IMR-90 (cell line): ENCODE measurements at regions not wholly inside any gene's neighbourhood (a gene's known extent, or its start where the extent isn't known, plus 50 kb on each side); places are given as distances from the start of the nearest gene placed in this dataset.

Source experiments
- ATAC-seq: fragments of 200-7000 bp; cut with Tn5 transposase; 2 replicates; pipeline ENCODE4 v1.9.1; 2020; ENCODE audit warnings: low read depth, mild to moderate bottlenecking, moderate library complexity
- BruUV-seq: library from RNA; stranded (reverse); fragments of 400-500 nt; replicated peaks from 2 replicates; lab custom pipeline; 2021; lab: Mats Ljungman, UMichigan
- CTCF ChIA-PET: fragments of 300-600 bp; formaldehyde crosslinking; extraction: SDS; loops from one replicate; lab custom pipeline; 2021; ENCODE audit warnings: antibody characterized with exemption; lab: Yijun Ruan, JAX
- POLR2A ChIA-PET: fragments of 300-600 bp; sonication (Branson Sonifier 250); formaldehyde crosslinking; loops from one replicate; lab custom pipeline; 2022; ENCODE audit warnings: antibody characterized with exemption; ENCODE audit not compliant: unreplicated experiment; lab: Charles Lee
- DNase-seq: peaks from one replicate; pipeline ENCODE4 v3.0.0; 2013
- H2AFZ ChIP-seq: replicated peaks from 2 replicates; pipeline ENCODE3; 2013; ENCODE audit warnings: low read length, mild to moderate bottlenecking; ENCODE audit not compliant: poor library complexity
- H2AK5ac ChIP-seq: 2 replicates; pipeline ENCODE4 v1.6.1; 2013; ENCODE audit warnings: low read depth, low read length, inconsistent platforms
- H2AK9ac ChIP-seq: replicated peaks from 2 replicates; pipeline ENCODE3; 2013; ENCODE audit warnings: mild to moderate bottlenecking, low read depth, low read length, moderate library complexity; ENCODE audit not compliant: poor library complexity
- H2BK120ac ChIP-seq: 2 replicates; pipeline ENCODE4 v1.6.1; 2013; ENCODE audit warnings: low read depth, low read length, inconsistent platforms
- H2BK15ac ChIP-seq: 3 replicates; pipeline ENCODE4 v1.6.1; 2013; ENCODE audit warnings: low read depth, low read length, inconsistent platforms
- H2BK20ac ChIP-seq: 2 replicates; pipeline ENCODE4 v1.6.1; 2013; ENCODE audit warnings: low read depth, mild to moderate bottlenecking, inconsistent platforms, low read length, moderate library complexity
- H2BK5ac ChIP-seq: 2 replicates; pipeline ENCODE4 v1.6.1; 2013; ENCODE audit warnings: mild to moderate bottlenecking, low read depth, low read length, inconsistent platforms; ENCODE audit not compliant: poor library complexity, severe bottlenecking
- H3K14ac ChIP-seq: replicated peaks from 2 replicates; pipeline ENCODE4 v1.6.1; 2013; ENCODE audit warnings: low read depth, low read length, inconsistent platforms
- H3K18ac ChIP-seq: 2 replicates; pipeline ENCODE4 v1.6.1; 2013; ENCODE audit warnings: low read depth, low read length, control low read depth
- H3K23ac ChIP-seq: 2 replicates; pipeline ENCODE4 v1.6.1; 2013; ENCODE audit warnings: low read depth, low read length, inconsistent platforms
- H3K27ac ChIP-seq: 2 replicates; pipeline ENCODE4 v1.5.1; 2013; ENCODE audit warnings: mild to moderate bottlenecking, control low read depth, low read length; ENCODE audit not compliant: insufficient read depth
- H3K27me3 ChIP-seq: 2 replicates; pipeline ENCODE4 v1.6.1; 2013; ENCODE audit warnings: low read length; ENCODE audit not compliant: control insufficient read depth, insufficient read depth
- H3K36me3 ChIP-seq: 2 replicates; pipeline ENCODE4 v1.6.1; 2013; ENCODE audit warnings: low read length, mixed read lengths; ENCODE audit not compliant: control insufficient read depth, insufficient read depth
- H3K4ac ChIP-seq: 2 replicates; pipeline ENCODE4 v1.6.1; 2013; ENCODE audit warnings: low read depth, low read length, inconsistent platforms
- H3K4me1 ChIP-seq: 2 replicates; pipeline ENCODE4 v1.6.1; 2013; ENCODE audit warnings: low read length, mixed read lengths; ENCODE audit not compliant: control insufficient read depth, insufficient read depth
- H3K4me2 ChIP-seq: 2 replicates; pipeline ENCODE4 v1.6.1; 2013; ENCODE audit warnings: low read depth, mild to moderate bottlenecking, control low read depth, low read length, moderate library complexity
- H3K4me3 ChIP-seq: 2 replicates; pipeline ENCODE4 v1.5.1; 2013; ENCODE audit warnings: low read depth, mild to moderate bottlenecking, control low read depth, low read length, moderate library complexity; ENCODE audit not compliant: insufficient read depth
- H3K56ac ChIP-seq: 2 replicates; pipeline ENCODE4 v1.6.1; 2013; ENCODE audit warnings: low read length, inconsistent platforms; ENCODE audit not compliant: insufficient read depth; ENCODE audit errors: extremely low read depth
- H3K79me1 ChIP-seq, 2 experiments: 2 replicates each; pipeline ENCODE4 v1.6.1; 2013; ENCODE audit warnings: low read length in 2 of 2, inconsistent platforms in 1 of 2, low read depth in 1 of 2
- H3K9ac ChIP-seq: 2 replicates; pipeline ENCODE4 v1.6.1; 2013; ENCODE audit warnings: low read depth, low read length, control low read depth
- H3K9me1 ChIP-seq: 2 replicates; pipeline ENCODE4 v1.6.1; 2013; ENCODE audit warnings: low read length, inconsistent platforms; ENCODE audit not compliant: insufficient read depth
- H3K9me3 ChIP-seq: 2 replicates; pipeline ENCODE4 v1.6.1; 2013; ENCODE audit warnings: low read length; ENCODE audit not compliant: control insufficient read depth, insufficient read depth
- H4K20me1 ChIP-seq: 2 replicates; pipeline ENCODE4 v1.6.1; 2013; ENCODE audit warnings: low read length, inconsistent platforms; ENCODE audit not compliant: insufficient read depth
- H4K5ac ChIP-seq: 2 replicates; pipeline ENCODE4 v1.6.1; 2013; ENCODE audit warnings: mild to moderate bottlenecking, low read depth, low read length, control low read depth
- H4K8ac ChIP-seq, 2 experiments: 2 replicates each; pipeline ENCODE4 v1.6.1; 2013; ENCODE audit warnings: low read depth in 2 of 2, low read length in 2 of 2, control low read depth in 1 of 2, inconsistent platforms in 1 of 2
- H4K91ac ChIP-seq: 2 replicates; pipeline ENCODE4 v1.6.1; 2013; ENCODE audit warnings: low read depth, low read length, inconsistent platforms; ENCODE audit not compliant: insufficient read depth
- BHLHE40 ChIP-seq: fragments of 150-350 bp; IDR thresholded peaks from 2 replicates; pipeline ENCODE4 v1.6.1; 2016; ENCODE audit warnings: mild to moderate bottlenecking, low read depth, low read length
- CHD1 ChIP-seq: IDR thresholded peaks from 2 replicates; pipeline ENCODE4 v1.6.1; 2012; ENCODE audit warnings: low read depth, low read length, improper control_type of control experiment
- MAFK ChIP-seq: IDR thresholded peaks from 2 replicates; pipeline ENCODE4 v1.6.1; 2012; ENCODE audit warnings: low read depth, low read length, improper control_type of control experiment
- MAZ ChIP-seq: IDR thresholded peaks from 2 replicates; pipeline ENCODE4 v1.6.1; 2012; ENCODE audit warnings: low read depth, mild to moderate bottlenecking, low read length, improper control_type of control experiment, moderate library complexity, borderline replicate concordance
- MXI1 ChIP-seq: IDR thresholded peaks from 2 replicates; pipeline ENCODE4 v1.6.1; 2012; ENCODE audit warnings: low read depth, mild to moderate bottlenecking, low read length, moderate library complexity, borderline replicate concordance
- NFE2L2 ChIP-seq: fragments of 150-350 bp; IDR thresholded peaks from 2 replicates; pipeline ENCODE4 v1.6.1; 2016; ENCODE audit warnings: low read depth, mild to moderate bottlenecking, low read length
- POLR2A ChIP-seq: IDR thresholded peaks from 2 replicates; pipeline ENCODE4 v1.6.1; 2012; ENCODE audit warnings: mild to moderate bottlenecking, low read depth, low read length
- RAD21 ChIP-seq: IDR thresholded peaks from 2 replicates; pipeline ENCODE4 v1.6.1; 2012; ENCODE audit warnings: low read length, improper control_type of control experiment
- RCOR1 ChIP-seq: IDR thresholded peaks from 2 replicates; pipeline ENCODE4 v1.6.1; 2012; ENCODE audit warnings: mild to moderate bottlenecking, low read length, improper control_type of control experiment; ENCODE audit not compliant: insufficient replicate concordance
- WGBS, 2 experiments: methylation state at CpG; one replicate each; pipeline versions ENCODE4 v1.1.5 to v1.1.7; 2013; ENCODE audit warnings: missing lambda C conversion rate in 2 of 2; ENCODE audit not compliant: insufficient read length in 1 of 2; ENCODE audit errors: extremely low coverage in 2 of 2; 5-methylcytosine and 5-hydroxymethylcytosine counted together
- dilution Hi-C: fragments of 300-500 bp; cut with HindIII; formaldehyde crosslinking; loops from one replicate; pipeline ENCODE4 v1.14.3; 2018; ENCODE audit warnings: low sequenced_read_pairs; ENCODE audit not compliant: unreplicated experiment
- in situ Hi-C: fragments of 300-500 bp; cut with MboI; formaldehyde crosslinking; loops from 3 replicates; pipeline ENCODE4 v1.14.3; 2019; ENCODE audit warnings: low sequenced_read_pairs, inconsistent platforms, mixed read lengths
- intact Hi-C: fragments of 100-400 bp; cut with micrococcal nuclease; formaldehyde crosslinking; loops from 2 replicates; pipeline ENCODE4 v1.10.0; 2022
- TF ChIP-seq, protein P1 (sequence below): fragments of 150-350 bp; IDR thresholded peaks from 2 replicates; pipeline ENCODE4 v1.6.1; 2016; ENCODE audit warnings: low read depth, mild to moderate bottlenecking, low read length, moderate library complexity, borderline replicate concordance

DNA sequence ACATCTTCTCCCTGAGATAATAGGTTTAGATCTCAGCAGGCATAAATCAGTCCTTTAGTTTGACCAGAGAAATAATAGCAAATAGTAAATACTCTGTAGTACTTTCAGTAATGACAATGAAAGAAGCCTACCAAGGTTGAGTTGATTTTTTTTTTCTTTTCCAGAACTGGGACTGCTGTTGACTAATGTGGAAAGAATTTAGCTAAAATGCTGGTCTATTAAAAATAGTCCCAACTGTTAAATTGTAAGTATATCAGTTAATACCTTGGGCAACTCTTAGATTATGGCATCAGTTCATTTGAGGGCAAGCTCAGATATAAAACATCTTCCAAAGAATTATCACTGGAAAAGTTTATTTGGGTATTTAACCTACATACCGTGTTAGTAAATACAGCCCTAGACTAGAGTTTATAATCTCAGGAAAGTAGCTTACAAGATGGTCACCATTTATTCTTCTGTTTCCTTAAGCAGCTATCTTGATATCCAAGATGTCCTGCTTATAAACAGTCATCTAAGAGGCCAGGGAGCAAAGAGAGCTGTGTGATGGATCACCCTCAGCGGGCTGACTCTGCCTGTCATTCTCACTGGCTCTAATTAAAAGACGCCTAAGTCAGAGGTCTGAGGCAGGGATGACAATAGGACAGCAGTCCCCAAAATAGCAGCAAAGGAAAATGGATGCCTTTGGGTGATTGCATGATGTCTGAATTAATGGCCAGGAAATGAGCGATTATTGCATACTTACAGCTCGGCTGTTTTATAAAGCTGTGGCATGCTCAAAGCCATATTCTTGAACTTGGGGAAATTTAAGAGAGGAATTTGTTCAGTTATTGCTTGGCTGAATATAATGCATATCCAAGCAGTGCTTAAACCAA is 121.3 kb downstream of the MTX2 start:
- Histone ChIP-seq H2BK20ac (no peak overlapping the region), H4K91ac (no peak overlapping the region), H4K5ac (no peak overlapping the region), H3K4ac (no peak overlapping the region), H2BK15ac (no peak overlapping the region), H4K8ac (no peak overlapping the region), H3K4me2 (peak overlapping the region; percentile 31; the same call in 1 of the 2 replicates), H3K14ac (no peak overlapping the region), H3K18ac (no peak overlapping the region), H2AFZ (peak overlapping the region; percentile 13), H2AK9ac (no peak overlapping the region), H3K56ac (no peak overlapping the region), H2AK5ac (no peak overlapping the region), H3K79me1 (no peaks in the 10 kb centered on the region), H3K9me1 (no peaks in the 10 kb centered on the region), H3K27me3 (peaks cover 4% of the 10 kb centered on the region), H4K20me1 (no peaks in the 10 kb centered on the region), H3K9me3 (no peaks in the 10 kb centered on the region), H3K9ac (no peak overlapping the region), H2BK120ac (no peak overlapping the region), H3K27ac (no peak overlapping the region), H3K23ac (no peak overlapping the region), H3K4me3 (no peak overlapping the region), H3K36me3 (no peaks in the 10 kb centered on the region), H3K4me1 (peaks cover 2% of the 10 kb centered on the region; the same call in 1 of the 2 replicates), H2BK5ac (no peak overlapping the region)
- BruUV-seq, result no TSS peak
- dilution Hi-C loops (no loop called here), intact Hi-C loops (no loop called here), in situ Hi-C loops (no loop called here)
- 45% methylated on average over 2 of the region's 5 CpGs; no CpG with 5 or more reads in 1 of the 2 experiments for WGBS, 2 experiments
- ATAC-seq, result no peak
- TF ChIP-seq NFE2L2, result no peak
- no peak for TF ChIP-seq RAD21
- no peak for TF ChIP-seq POLR2A
- TF ChIP-seq, protein P1, sequence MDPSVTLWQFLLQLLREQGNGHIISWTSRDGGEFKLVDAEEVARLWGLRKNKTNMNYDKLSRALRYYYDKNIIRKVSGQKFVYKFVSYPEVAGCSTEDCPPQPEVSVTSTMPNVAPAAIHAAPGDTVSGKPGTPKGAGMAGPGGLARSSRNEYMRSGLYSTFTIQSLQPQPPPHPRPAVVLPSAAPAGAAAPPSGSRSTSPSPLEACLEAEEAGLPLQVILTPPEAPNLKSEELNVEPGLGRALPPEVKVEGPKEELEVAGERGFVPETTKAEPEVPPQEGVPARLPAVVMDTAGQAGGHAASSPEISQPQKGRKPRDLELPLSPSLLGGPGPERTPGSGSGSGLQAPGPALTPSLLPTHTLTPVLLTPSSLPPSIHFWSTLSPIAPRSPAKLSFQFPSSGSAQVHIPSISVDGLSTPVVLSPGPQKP, result no peak
- TF ChIP-seq MAFK, result no peak
- TF ChIP-seq CHD1, result no peak
- no peak for TF ChIP-seq MXI1
- TF ChIP-seq RCOR1, result no peak
- no peak for TF ChIP-seq MAZ
- no peak for TF ChIP-seq BHLHE40
- CTCF ChIA-PET, result interaction anchor here (0.5 to 1.1 kb wide), 2 partner anchors 10 to 65 kb away, joined by 3 to 4 read pairs; no protein-coding TSS in a partner anchor
- peak; percentile 12 for DNase-seq
- POLR2A ChIA-PET, result no interaction called here
